NCI-H146 treated with DMSO at 0.1 percent for 48 hours (cell line): ENCODE measurements at regions not wholly inside any gene's neighbourhood (a gene's known extent, or its start where the extent isn't known, plus 50 kb on each side); places are given as distances from the start of the nearest gene placed in this dataset.

ENCODE experiments used
- DNase-seq: peaks from one replicate; lab custom pipeline; 2025; ENCODE audit not compliant: unreplicated experiment; lab: John Stamatoyannopoulos, UW

GRCh38 chr14:65308536-65308935 is 104.0 kb upstream of the FUT8 start:
- no peak for DNase-seq

DNA sequence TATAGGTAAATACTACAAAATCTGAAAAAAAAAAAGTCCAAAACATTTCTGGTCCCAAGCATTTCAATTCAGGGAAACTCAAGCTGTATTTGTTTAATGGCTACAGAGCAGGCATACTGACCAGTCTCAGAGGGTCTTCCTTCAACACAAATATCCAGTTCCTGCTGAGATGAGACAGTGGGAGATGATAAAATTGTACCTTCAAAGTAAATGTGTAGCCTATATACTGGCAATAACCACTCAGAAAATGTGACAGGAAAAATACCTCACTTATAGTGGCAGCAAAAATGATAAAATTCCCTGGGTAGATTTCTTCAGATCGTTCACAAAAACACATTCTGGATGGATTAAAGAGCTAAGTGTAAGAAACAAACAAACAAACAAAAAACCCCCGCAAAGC is 102.0 kb upstream of the FUT8 start:
- no peak for DNase-seq

GRCh38 chr14:65312859-65313258 is 99.7 kb upstream of the FUT8 start:
- no peak for DNase-seq

DNA sequence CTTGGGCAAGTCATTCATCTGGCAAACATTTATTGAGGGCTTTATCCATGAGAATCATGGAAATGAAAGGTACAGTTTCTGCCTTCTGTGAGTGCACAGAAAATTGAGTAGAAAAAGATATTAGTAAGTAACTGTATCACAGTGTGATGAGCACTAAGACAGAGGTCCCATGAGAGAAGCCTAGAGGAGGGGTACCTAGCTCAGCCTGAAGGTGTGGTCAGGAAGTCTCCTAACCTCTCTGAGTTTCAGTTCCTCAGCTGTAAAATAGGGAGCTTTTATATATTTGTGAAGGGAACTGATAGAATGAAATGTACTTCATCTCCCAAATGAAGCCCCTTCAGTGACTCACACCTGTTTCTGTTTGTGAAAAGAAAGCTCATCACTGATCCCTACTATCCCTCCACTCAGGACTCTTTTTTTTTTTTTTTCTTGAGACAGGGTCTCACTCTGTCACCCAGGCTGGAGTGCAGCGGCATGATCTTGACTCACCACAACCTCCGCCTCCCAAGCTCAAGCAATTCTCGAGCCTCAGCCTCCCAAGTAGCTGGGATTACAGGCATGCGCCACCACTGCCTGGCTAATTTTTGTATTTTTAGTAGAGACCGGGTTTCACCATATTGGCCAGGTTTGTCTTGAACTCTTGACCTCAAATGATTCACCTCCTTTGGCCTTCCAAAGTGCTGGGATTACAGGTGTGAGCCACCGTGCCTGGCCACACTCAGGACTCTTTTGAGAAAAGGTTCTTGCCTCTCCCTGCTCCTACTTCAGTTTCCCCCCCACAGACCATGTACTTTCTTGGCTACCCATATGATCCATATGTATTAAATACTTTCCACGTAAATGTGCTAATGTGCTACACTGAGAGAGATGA is 93.7 kb upstream of the FUT8 start:
- no peak for DNase-seq

DNA sequence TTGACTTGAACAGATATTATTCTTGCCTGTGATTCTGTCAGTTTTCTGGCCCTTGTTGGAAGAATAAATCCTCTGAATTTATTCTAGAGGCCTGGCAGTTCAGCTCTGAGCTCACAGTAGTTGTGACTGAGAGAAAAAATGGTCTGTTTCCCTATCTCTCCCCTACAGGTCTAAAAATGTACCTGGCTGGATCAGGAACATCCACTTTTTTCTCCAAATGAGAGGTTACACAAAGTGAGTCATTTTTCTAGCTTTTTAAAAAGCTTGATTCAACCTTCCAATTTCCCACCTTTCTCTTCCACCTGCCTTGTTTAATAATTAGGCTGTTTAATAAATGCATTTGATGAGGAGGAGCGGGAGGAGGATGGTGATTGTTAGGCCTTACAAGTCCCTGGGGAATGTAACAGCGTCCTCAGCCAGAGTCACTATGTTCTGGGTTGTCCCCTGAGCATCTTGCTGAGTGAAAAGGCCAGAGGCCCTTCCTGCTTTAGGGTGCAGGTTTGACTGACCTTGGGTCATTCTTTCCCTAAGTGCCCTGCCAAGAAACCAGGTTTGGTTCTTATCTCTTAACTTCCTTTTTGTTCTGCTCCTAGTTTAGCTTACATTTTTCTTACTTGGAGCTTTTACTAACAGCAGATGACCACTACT is 91.7 kb upstream of the FUT8 start:
- DNase-seq = no peak

DNA sequence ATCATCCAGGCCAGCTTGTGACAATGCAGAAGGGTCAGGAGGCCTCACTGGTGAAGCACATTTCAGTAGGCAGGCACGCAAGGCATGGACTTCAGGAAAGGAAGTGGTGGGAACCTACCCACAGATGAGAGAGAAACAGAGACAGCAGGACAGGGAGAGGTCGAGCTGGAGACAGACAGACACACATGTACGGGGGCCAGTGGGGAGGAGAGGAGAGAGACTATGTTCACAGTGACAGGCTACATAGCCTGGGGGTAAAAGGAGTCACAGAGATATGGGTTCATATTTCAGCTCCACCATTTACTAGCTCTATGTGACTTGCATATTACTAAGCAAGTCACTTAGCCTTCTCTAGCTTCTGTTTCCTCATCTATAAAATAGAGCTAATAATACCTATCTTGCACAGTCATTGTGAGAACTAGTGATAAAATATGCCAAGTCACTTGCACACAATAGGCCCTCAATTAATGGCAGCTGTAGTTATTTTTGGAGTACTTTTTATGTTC is 91.1 kb upstream of the FUT8 start:
- DNase-seq = no peak

DNA sequence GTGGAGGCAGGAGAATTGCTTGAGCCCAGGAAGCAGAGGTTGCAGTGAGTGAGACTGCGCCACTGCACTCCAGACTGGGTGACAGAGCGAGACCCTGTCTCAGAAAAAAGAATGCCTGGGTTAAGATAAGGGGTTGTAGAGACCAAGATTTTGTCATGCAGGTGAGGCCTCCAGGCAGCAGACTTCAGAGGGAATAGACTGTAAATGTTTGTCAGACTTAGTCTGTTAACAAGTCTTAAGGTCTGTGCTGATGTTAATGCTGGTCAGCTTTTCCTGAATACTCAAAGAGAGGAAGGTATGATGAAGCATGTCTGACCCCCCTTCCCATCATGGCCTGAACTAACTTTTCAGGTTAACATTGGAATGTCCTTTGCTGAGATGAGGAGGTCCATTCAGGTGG is 83.0 kb upstream of the FUT8 start:
- DNase-seq = no peak

DNA sequence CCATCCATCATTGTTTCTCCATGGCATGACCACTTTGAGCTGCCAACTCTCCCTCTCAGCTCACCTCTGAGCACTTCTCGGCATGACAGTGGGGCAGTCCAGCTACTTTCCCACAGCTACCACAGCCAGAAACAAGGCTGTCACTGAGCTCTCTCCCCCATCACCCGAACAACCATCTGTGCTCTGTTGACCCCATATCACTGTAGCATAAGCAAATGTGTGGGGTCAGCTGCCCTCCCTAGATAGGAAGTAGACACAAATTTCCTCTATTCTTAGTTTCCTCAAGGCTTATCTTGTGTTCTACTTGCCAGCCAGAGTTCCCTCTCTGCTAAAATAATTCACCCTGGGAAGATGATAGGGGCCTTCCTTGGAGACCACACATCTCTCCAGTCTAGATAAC is 82.6 kb upstream of the FUT8 start:
- DNase-seq = no peak

GRCh38 chr14:65330416-65330815 is 82.1 kb upstream of the FUT8 start:
- no peak for DNase-seq

- DNase-seq = no peak
Observed at GRCh38 chr14:65331652-65332051, 80.9 kb upstream of the FUT8 start.

GRCh38 chr14:65332141-65332871 is 80.2 kb upstream of the FUT8 start:
- DNase-seq = no peak

DNA sequence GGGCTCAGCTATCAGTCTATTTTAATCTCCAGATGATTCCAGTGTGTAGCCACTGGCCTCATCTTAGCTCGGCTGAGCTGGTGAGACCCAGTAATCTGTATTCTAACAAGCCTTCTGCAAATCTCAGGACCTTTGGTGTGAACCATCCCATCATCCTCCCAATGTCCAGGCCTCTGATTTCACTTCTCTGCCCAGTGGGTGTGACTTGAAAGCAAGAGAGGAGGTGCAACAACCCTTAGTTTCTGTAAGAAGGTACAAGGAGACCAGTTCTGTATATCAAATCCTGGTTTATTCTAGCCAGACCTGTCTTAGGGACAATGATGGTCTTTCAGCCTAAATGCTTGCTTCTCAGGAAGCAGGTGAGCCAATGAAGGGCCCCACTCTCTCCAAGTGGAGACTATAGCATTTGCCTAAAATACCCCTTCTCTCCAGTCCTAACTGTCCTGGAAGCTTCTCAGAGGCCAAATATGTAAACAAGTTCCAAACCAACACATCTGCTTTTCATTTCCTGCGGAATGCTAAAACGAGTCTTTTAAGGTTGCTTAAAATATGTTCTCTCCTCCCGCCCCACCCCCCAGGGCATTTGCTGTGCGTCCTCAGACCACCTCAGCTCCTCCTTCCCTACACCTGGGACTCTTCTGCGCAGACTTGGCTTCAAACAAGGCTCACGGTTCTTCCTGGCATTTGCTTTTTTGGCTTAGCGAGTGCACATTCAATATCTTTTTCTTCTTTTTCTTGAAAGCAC is 78.4 kb upstream of the FUT8 start:
- no peak for DNase-seq

DNA sequence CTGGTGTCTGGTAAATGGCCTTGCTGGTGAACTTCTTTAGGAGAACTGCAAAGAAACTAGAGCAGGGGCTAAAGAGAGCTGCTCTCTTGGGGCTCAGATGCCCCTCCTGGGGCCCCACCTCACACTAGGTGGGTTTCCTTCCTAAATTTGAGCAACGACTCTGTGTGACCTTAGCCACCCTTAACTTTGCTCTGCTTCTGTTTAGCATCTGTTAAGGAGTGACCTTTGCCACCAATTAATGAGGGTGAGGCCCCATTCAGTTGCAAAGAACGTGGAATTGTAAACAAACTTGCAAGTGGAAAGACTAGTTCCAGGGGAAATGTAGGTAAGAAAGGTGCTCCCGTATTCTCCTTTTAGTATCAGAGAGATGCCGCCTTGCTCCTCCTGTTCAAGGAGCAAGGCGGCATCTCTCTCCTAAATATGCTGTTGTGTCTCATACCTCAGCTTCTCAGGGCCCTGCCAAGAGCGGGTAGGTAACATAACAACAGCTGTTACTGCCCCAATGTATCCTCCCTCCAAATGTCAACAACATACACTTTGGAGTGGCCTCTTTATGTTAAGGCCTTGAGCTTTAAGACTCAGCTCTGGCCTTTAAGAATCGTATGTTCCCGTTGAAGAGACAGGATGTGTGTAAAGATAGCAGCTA is 77.6 kb upstream of the FUT8 start:
- DNase-seq = no peak

DNA sequence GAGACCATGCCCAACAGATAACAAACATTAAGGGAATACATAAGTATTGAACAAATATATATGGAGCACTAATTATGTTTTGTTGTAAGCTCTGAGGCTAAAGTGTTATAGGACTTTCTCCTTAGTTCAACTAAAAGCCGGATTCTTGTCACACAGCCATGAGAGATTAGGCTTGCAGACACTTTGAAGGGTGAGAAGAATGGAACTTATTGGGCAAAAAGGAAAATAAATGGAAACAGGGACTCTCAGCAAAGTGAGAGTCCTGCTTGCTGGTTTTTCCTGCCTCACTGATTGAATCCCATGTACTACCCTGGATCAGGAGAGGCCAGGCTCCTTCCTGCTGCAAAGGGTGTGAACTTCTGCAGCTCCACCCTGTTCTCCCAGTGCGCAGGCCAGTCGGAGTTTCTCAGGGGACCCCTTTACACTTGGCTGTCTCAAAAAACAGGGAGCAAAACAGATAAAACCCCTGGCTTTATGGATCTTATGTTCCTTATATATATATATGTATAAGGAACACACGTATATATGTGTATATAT is 77.1 kb upstream of the FUT8 start:
- no peak for DNase-seq

- no peak for DNase-seq
Observed at GRCh38 chr14:65336191-65336591, 76.3 kb upstream of the FUT8 start.

GRCh38 chr14:65339866-65340265 is 72.7 kb upstream of the FUT8 start:
- no peak for DNase-seq

- no peak for DNase-seq
Observed at GRCh38 chr14:65344011-65344410, 68.5 kb upstream of the FUT8 start.

DNA sequence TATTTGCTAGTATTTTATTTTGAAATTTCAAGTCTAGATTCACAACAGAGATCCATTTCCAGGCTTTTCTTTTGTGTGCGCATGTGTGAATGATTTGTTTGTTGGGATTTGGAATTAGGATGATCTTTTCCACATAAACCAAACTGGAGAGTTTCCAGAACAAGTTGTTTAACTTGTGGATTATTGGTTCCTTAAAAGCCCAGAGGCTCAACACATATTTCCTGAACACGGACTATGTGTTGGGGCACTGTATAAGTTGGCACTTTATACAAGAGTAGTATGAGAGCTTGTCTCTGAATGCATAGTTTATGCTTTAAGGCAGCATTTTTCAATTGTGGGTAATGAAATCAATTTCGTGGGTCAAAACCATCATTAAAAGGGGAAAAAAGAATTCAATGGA is 67.3 kb upstream of the FUT8 start:
- no peak for DNase-seq

DNA sequence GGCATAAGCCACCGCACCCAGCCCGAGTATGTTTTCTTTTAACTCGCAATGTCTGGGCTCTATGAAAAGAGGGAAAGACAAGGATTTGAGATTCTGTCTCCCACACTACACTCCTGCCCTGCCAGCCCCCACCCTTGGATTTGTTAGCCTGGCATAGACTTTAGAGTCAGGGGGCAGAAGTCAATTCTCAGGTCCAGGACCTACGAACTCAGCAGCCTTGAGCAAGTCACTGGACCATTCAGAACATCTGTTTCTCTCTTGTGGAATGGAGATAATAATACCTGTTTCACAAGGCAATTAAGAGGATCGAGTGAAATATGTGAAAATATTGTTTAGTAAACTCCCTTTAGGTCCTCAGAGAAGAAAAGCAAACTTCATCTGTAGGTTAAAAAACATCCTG is 66.1 kb upstream of the FUT8 start:
- no peak for DNase-seq

DNA sequence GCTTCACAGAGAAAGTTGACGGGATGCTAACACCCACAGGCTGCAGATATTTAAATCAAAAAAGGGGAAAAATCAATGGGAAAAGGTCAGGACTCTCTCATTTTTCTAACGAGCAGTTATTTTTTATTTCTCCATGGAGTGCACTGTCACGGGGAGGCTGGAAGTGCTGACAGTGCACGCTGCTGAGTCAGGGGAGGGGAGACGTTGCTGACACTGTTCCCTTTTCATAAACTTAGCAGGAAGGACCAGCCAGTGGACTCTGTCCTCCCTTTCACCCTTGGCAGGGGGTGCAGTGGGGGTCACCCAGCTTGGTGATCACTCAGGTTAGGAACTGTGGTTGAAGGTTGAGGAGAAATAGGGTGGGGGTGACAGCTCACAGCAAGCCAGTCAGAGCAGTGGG is 65.6 kb upstream of the FUT8 start:
- no peak for DNase-seq
